Nephron (organoid): ENCODE measurements at regions not wholly inside any gene's neighbourhood (a gene's known extent, or its start where the extent isn't known, plus 50 kb on each side); places are given as distances from the start of the nearest gene placed in this dataset.

ENCODE experiments used
- H3K27ac Mint-ChIP-seq, 3 experiments: 2 replicates each; pipeline ENCODE4 v1.8.0; 2020; ENCODE audit warnings: mixed read lengths in 3 of 3, mild to moderate bottlenecking in 2 of 3, moderate library complexity in 1 of 3
- H3K27me3 Mint-ChIP-seq: 2 replicates; pipeline ENCODE4 v1.8.0; 2021; ENCODE audit warnings: low read depth, mild to moderate bottlenecking, moderate library complexity, mixed read lengths
- H3K36me3 Mint-ChIP-seq: 2 replicates; pipeline ENCODE4 v1.8.0; 2020; ENCODE audit warnings: low read depth, mixed read lengths
- H3K4me1 Mint-ChIP-seq: 2 replicates; pipeline ENCODE4 v1.8.0; 2020; ENCODE audit warnings: mixed read lengths
- H3K4me3 Mint-ChIP-seq, 3 experiments: 2 replicates each; pipeline ENCODE4 v1.8.0; 2020; ENCODE audit warnings: mild to moderate bottlenecking in 3 of 3, mixed read lengths in 3 of 3, moderate library complexity in 2 of 3
- H3K9me3 Mint-ChIP-seq: 2 replicates; pipeline ENCODE4 v1.8.0; 2020; ENCODE audit warnings: mixed read lengths
- CTCF ChIP-seq, 3 experiments: fragments of 200-600 bp; sonication (generic); IDR thresholded peaks; one replicate each; pipeline ENCODE4 v1.5.0; 2021; ENCODE audit warnings: antibody characterized with exemption in 3 of 3; ENCODE audit not compliant: unreplicated experiment in 3 of 3

DNA sequence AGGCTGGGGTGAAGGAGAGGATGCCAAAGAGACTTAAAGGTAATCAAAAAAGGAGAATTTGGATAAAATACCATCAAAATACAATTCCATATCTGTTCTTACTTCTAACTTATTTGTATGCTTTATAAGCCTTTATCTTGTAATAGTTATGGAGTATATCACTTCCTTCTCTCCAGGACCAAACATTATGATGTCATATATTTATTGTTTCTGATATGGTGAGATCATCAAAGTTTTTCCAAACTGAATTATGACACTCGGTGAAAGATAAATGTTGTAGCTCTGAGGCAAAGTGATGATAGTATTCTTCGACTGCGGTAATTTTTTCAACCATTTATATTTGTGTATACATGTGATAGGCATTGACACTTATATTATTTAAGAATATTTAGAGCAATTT, 619.3 kb upstream of the TECRL start:
- TF ChIP-seq CTCF (IDR thresholded peaks at IDR 0.05; ENCODE audit: unreplicated experiment in 3 of 3), result no peak

DNA sequence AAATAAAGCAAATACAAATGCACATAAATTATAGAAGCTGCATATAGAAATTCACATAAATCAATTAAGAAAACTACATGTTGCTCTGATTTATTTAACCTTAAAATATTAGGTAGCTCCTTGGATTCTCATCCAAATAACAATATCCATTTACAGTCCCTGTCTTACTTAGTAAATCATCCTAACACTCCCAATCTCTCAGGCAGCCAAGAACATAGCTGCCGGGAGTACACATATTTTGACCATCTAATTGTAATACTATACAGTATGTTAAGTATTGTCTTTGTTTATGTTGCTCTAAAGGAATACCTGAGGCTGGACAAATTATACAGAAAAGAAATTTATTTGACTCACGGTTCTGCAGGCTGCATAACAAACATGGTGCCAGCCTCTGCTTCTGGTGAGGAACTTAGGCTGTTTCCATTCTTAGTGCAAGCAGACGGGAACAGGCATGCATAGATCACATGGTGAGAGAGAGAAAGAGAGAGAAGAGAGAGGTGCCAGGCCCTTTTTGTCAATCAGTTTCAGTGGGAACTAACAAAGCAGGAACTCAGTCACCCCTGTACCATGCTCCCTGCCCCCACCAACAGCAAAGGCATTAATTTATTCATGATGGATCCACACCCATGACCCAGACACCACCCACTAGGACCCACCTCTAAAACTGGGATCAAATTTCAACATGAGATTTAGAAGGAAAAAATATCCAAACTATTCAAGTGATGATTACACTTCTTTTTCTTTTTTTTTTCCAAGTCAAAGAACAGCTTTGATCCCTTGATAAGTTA, 614.8 kb upstream of the TECRL start:
- peaks cover 3% of the 10 kb centered on the region for H3K9me3 Mint-ChIP-seq
- TF ChIP-seq CTCF (IDR thresholded peaks at IDR 0.05; ENCODE audit: unreplicated experiment in 3 of 3), result no peak
- H3K27ac Mint-ChIP-seq, result peak overlapping the region in 2 of 3 experiments; percentile 13 to 56
- peak overlapping the region; percentile 9 to 30 (median 16) for H3K4me3 Mint-ChIP-seq
- H3K4me1 Mint-ChIP-seq, result peaks cover 19% of the 10 kb centered on the region
- H3K27me3 Mint-ChIP-seq, result no peaks in the 10 kb centered on the region
- H3K36me3 Mint-ChIP-seq, result no peaks in the 10 kb centered on the region

More for the DNA sequence above, 619.3 kb upstream of the TECRL start:
- peaks cover 3% of the 10 kb centered on the region for H3K9me3 Mint-ChIP-seq
- no peak overlapping the region for H3K27ac Mint-ChIP-seq
- no peaks in the 10 kb centered on the region for H3K27me3 Mint-ChIP-seq
- H3K4me1 Mint-ChIP-seq, result peaks cover 12% of the 10 kb centered on the region
- H3K36me3 Mint-ChIP-seq, result no peaks in the 10 kb centered on the region
- no peak overlapping the region for H3K4me3 Mint-ChIP-seq

GRCh38 chr4:65023081-65023480, 613.8 kb upstream of the TECRL start:
- no peak for TF ChIP-seq CTCF (IDR thresholded peaks at IDR 0.05; ENCODE audit: unreplicated experiment in 3 of 3)
- Mint-ChIP-seq H3K9me3 (peaks cover 3% of the 10 kb centered on the region), H3K27ac (peak overlapping the region in 2 of 3 experiments; percentile 1 to 56), H3K36me3 (no peaks in the 10 kb centered on the region), H3K27me3 (no peaks in the 10 kb centered on the region), H3K4me3 (peak overlapping the region; percentile 1 to 55 (median 2)), H3K4me1 (peaks cover 19% of the 10 kb centered on the region)

GRCh38 chr4:65021737-65022136, 612.5 kb upstream of the TECRL start:
- Mint-ChIP-seq H3K27me3 (no peaks in the 10 kb centered on the region), H3K36me3 (no peaks in the 10 kb centered on the region), H3K4me3 (no peak overlapping the region), H3K27ac (no peak overlapping the region), H3K9me3 (no peaks in the 10 kb centered on the region), H3K4me1 (peaks cover 19% of the 10 kb centered on the region)
- TF ChIP-seq CTCF (IDR thresholded peaks at IDR 0.05; ENCODE audit: unreplicated experiment in 3 of 3), result no peak

- TF ChIP-seq CTCF (IDR thresholded peaks at IDR 0.05; ENCODE audit: unreplicated experiment in 3 of 3), result no peak
- no peaks in the 10 kb centered on the region for H3K9me3 Mint-ChIP-seq
- H3K4me3 Mint-ChIP-seq, result no peak overlapping the region
- peaks cover 19% of the 10 kb centered on the region for H3K4me1 Mint-ChIP-seq
- no peak overlapping the region for H3K27ac Mint-ChIP-seq
- H3K27me3 Mint-ChIP-seq, result no peaks in the 10 kb centered on the region
- H3K36me3 Mint-ChIP-seq, result no peaks in the 10 kb centered on the region
Measured at GRCh38 chr4:65021149-65021548, 611.9 kb upstream of the TECRL start.

- H3K36me3 Mint-ChIP-seq, result no peaks in the 10 kb centered on the region
- no peaks in the 10 kb centered on the region for H3K9me3 Mint-ChIP-seq
- no peaks in the 10 kb centered on the region for H3K27me3 Mint-ChIP-seq
- no peak for TF ChIP-seq CTCF (IDR thresholded peaks at IDR 0.05; ENCODE audit: unreplicated experiment in 3 of 3)
- no peak overlapping the region for H3K27ac Mint-ChIP-seq
- peaks cover 18% of the 10 kb centered on the region for H3K4me1 Mint-ChIP-seq
- H3K4me3 Mint-ChIP-seq, result no peak overlapping the region
Measured at GRCh38 chr4:65019775-65020174, 610.5 kb upstream of the TECRL start.
